Fibroblast of lung (primary cell): ENCODE measurements at regions not wholly inside any gene's neighbourhood (a gene's known extent, or its start where the extent isn't known, plus 50 kb on each side); places are given as distances from the start of the nearest gene placed in this dataset.

Experiments
- DNase-seq, 2 donors: peaks; one replicate each; pipeline versions ENCODE4 v3.0.0 to v3.0.0-alpha.2; 2010; ENCODE audit warnings: low read depth in 2 of 2
- H2AFZ ChIP-seq: 2 replicates; pipeline ENCODE4 v1.5.1; 2012; ENCODE audit warnings: low read length, control low read depth, inconsistent platforms
- H3K27ac ChIP-seq: 2 replicates; pipeline ENCODE4 v1.5.1; 2011; ENCODE audit warnings: low read length, control low read depth; ENCODE audit not compliant: insufficient read depth
- H3K27me3 ChIP-seq: 2 replicates; pipeline ENCODE4 v1.5.1; 2011; ENCODE audit warnings: mild to moderate bottlenecking, low read length; ENCODE audit not compliant: control insufficient read depth, insufficient read depth
- H3K36me3 ChIP-seq: 2 replicates; pipeline ENCODE4 v1.5.1; 2011; ENCODE audit warnings: low read length; ENCODE audit not compliant: control insufficient read depth, insufficient read depth
- H3K4me1 ChIP-seq: 2 replicates; pipeline ENCODE4 v1.5.1; 2011; ENCODE audit warnings: low read length; ENCODE audit not compliant: control insufficient read depth, insufficient read depth; ENCODE audit errors: extremely low read depth
- H3K4me2 ChIP-seq: 2 replicates; pipeline ENCODE4 v1.5.1; 2011; ENCODE audit warnings: low read length, control low read depth; ENCODE audit not compliant: insufficient read depth; ENCODE audit errors: extremely low read depth
- H3K4me3 ChIP-seq, 4 experiments: fragments of 200-600 bp in 1 of 4; sonication (generic) in 1 of 4; replicated peaks in 1 of 4; 2 replicates each; pipeline ENCODE4 v1.5.1; 2011 to 2016; ENCODE audit warnings: low read length in 4 of 4, low read depth in 3 of 4, mild to moderate bottlenecking in 3 of 4, control low read depth in 2 of 4, inconsistent platforms in 1 of 4, mixed read lengths in 1 of 4; ENCODE audit not compliant: insufficient read depth in 1 of 4; ENCODE audit errors: control extremely low read depth in 1 of 4
- H3K79me2 ChIP-seq: 2 replicates; pipeline ENCODE4 v1.5.1; 2012; ENCODE audit warnings: mild to moderate bottlenecking, low read length, inconsistent platforms; ENCODE audit not compliant: control insufficient read depth, insufficient read depth
- H3K9ac ChIP-seq: 2 replicates; pipeline ENCODE4 v1.5.1; 2011; ENCODE audit warnings: mild to moderate bottlenecking, low read length, control low read depth; ENCODE audit not compliant: insufficient read depth
- H3K9me3 ChIP-seq: 2 replicates; pipeline ENCODE4 v1.5.1; 2012; ENCODE audit warnings: low read depth, low read length; ENCODE audit not compliant: control insufficient read depth, insufficient read depth
- H4K20me1 ChIP-seq: 2 replicates; pipeline ENCODE4 v1.5.1; 2011; ENCODE audit warnings: low read length; ENCODE audit not compliant: control insufficient read depth, insufficient read depth; ENCODE audit errors: extremely low read depth
- EZH2 ChIP-seq: IDR thresholded peaks from 2 replicates; pipeline ENCODE4 v1.5.1; 2012; ENCODE audit warnings: low read length, control low read depth, mild to moderate bottlenecking; ENCODE audit errors: missing control alignments
- TF ChIP-seq, protein P1 (sequence below), 2 donors: IDR thresholded peaks in 1 of 2; conservative IDR thresholded peaks in 1 of 2; 1 replicate in 1 of 2; 2 replicates in 1 of 2; pipeline ENCODE4 v1.5.1; 2011 to 2012; ENCODE audit warnings: low read length in 2 of 2, control low read depth in 1 of 2, inconsistent platforms in 1 of 2, low read depth in 1 of 2, mild to moderate bottlenecking in 1 of 2

DNA sequence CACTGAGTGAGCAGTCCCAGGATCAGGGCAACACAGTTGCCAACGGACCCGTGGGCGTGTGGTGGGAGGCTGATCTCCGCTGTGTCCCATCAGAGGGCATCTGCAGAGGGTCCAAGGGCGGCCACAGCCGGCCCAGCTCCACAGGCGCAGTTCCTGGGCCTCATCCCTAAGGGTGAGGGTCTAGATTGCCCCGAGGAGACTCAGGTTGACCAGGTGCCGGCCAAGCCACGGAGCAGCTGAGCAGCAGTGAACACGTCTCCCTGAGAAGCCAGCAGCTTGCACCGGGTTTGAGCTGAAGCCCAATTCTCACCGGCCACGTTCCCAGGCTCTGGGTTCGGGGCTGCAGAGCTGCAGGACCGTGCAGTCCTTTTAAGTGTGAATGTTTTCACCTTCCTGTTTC lies 58.8 kb upstream of the ADGRA1 start:
- H3K79me2 ChIP-seq = no peaks in the 10 kb centered on the region
- no peak overlapping the region for H3K27ac ChIP-seq

DNA sequence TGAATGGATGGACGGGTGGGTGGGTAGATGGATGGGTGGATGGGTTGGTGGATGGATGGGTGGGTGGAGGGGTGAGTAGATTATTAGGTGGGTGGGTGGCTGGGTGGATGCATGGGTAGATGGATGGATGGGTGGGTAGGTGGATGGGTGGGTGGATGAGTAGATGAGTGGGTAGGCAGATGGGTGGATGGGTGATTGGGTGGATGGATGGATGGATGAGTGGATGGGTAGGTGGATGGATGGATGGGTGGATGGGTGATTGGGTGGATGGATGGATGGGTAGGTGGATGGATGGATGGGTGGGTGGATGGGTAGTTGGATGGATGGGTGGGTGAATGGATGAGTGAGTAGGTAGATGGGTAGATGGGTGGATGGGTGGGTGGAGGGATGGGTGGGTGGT lies 59.6 kb upstream of the ADGRA1 start:
- no peak for DNase-seq
- no peak overlapping the region for H2AFZ ChIP-seq
- no peaks in the 10 kb centered on the region for H3K4me1 ChIP-seq
- H3K27me3 ChIP-seq = no peaks in the 10 kb centered on the region
- H3K4me3 ChIP-seq = no peak overlapping the region
- H3K27ac ChIP-seq = no peak overlapping the region
- no peaks in the 10 kb centered on the region for H3K9me3 ChIP-seq
- no peaks in the 10 kb centered on the region for H3K36me3 ChIP-seq
- H4K20me1 ChIP-seq = no peaks in the 10 kb centered on the region
- H3K4me2 ChIP-seq = no peak overlapping the region
- no peaks in the 10 kb centered on the region for H3K79me2 ChIP-seq
- H3K9ac ChIP-seq = no peak overlapping the region
- TF ChIP-seq, protein P1, sequence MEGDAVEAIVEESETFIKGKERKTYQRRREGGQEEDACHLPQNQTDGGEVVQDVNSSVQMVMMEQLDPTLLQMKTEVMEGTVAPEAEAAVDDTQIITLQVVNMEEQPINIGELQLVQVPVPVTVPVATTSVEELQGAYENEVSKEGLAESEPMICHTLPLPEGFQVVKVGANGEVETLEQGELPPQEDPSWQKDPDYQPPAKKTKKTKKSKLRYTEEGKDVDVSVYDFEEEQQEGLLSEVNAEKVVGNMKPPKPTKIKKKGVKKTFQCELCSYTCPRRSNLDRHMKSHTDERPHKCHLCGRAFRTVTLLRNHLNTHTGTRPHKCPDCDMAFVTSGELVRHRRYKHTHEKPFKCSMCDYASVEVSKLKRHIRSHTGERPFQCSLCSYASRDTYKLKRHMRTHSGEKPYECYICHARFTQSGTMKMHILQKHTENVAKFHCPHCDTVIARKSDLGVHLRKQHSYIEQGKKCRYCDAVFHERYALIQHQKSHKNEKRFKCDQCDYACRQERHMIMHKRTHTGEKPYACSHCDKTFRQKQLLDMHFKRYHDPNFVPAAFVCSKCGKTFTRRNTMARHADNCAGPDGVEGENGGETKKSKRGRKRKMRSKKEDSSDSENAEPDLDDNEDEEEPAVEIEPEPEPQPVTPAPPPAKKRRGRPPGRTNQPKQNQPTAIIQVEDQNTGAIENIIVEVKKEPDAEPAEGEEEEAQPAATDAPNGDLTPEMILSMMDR (conservative IDR thresholded peaks at IDR 0.05 in 1 of 2, IDR thresholded peaks at IDR 0.05 in 1 of 2; ENCODE audit: low read depth in 1 of 2, low read length in 2 of 2) = no peak
- no peak for TF ChIP-seq EZH2

More for the DNA sequence above, 58.8 kb upstream of the ADGRA1 start:
- no peaks in the 10 kb centered on the region for H3K4me1 ChIP-seq
- no peaks in the 10 kb centered on the region for H3K27me3 ChIP-seq
- TF ChIP-seq EZH2 = no peak
- TF ChIP-seq, protein P1 (conservative IDR thresholded peaks at IDR 0.05 in 1 of 2, IDR thresholded peaks at IDR 0.05 in 1 of 2; ENCODE audit: low read depth in 1 of 2, low read length in 2 of 2) = no peak
- H3K4me3 ChIP-seq = no peak overlapping the region
- no peaks in the 10 kb centered on the region for H3K36me3 ChIP-seq
- H4K20me1 ChIP-seq = no peaks in the 10 kb centered on the region
- H2AFZ ChIP-seq = no peak overlapping the region
- no peak for DNase-seq
- no peak overlapping the region for H3K9ac ChIP-seq
- H3K4me2 ChIP-seq = no peak overlapping the region
- no peaks in the 10 kb centered on the region for H3K9me3 ChIP-seq

DNA sequence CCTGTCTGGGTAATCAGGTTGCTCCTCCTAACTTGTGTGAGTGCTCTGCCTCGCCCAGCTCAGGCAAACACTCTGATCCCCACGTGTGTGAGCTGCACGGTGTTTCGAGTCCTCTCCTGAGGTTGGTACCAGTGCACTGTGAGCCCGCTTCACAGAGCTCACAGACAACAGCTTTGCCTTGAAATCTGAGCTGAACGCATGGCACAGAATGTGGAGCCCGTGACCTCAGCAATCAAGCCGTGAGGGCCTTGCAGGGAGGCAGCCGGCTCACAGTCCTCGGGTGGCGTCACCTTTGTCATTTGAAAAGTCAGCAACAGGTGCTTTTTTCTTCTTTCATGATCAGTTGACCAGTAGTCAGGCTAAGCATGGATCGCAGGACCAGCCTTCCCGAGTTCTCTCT lies 60.2 kb upstream of the ADGRA1 start:
- Histone ChIP-seq H3K9ac (no peak overlapping the region), H3K4me3 (no peak overlapping the region), H3K4me1 (no peaks in the 10 kb centered on the region), H3K9me3 (no peaks in the 10 kb centered on the region), H3K27me3 (no peaks in the 10 kb centered on the region), H3K4me2 (no peak overlapping the region), H3K36me3 (no peaks in the 10 kb centered on the region), H3K27ac (no peak overlapping the region), H3K79me2 (no peaks in the 10 kb centered on the region), H4K20me1 (no peaks in the 10 kb centered on the region), H2AFZ (no peak overlapping the region)
- no peak for DNase-seq
- TF ChIP-seq, protein P1 (conservative IDR thresholded peaks at IDR 0.05 in 1 of 2, IDR thresholded peaks at IDR 0.05 in 1 of 2; ENCODE audit: low read depth in 1 of 2, low read length in 2 of 2) = no peak
- no peak for TF ChIP-seq EZH2
